HG03342 (cell line): ENCODE measurements at regions not wholly inside any gene's neighbourhood (a gene's known extent, or its start where the extent isn't known, plus 50 kb on each side); places are given as distances from the start of the nearest gene placed in this dataset.
"Not testable (repeated sequence)": the region's sequence is repeated elsewhere in the genome, so short reads cannot be mapped to it uniquely, and the experiment has no call there.

ENCODE experiments used
- ATAC-seq: cut with Tn5 transposase; IDR thresholded peaks from one replicate; pipeline ENCODE4 v1.9.1; 2021; ENCODE audit warnings: mild to moderate bottlenecking, moderate library complexity; ENCODE audit not compliant: unreplicated experiment

DNA sequence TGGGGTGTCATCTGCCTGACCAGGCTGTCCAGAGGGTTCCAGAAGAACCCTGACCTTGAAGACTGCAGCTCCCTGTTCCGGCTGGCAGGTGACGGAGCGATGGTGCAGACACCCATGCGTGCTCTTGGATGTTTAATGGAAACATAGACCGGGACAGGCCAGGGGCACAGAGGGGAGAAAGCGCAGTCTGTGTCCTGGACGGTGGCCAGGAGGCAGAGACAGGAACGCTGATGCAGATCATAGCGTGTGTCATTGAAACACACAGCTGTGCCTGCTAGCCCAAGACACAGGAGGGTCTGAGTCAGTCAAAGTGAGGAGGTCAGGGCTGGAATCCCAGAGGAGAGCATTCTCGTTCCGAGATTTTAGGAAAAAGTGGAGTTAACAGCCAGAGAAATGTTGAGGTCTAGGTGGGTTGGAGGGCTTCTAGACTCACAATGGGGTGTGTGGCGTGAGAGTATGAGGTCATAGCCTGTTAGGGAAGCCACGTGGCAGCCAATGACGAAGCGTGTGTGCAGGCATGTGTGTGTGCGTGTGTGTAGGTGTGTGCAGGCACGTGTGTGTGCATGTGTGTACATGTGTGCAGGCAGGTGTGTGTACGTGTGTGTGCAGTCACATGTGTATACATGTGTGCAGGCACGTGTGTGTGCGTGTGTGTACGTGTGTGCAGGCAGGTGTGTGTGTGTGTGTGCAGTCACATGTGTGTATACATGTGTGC is 167.0 kb downstream of the ERMARD start:
- ATAC-seq = no peak

DNA sequence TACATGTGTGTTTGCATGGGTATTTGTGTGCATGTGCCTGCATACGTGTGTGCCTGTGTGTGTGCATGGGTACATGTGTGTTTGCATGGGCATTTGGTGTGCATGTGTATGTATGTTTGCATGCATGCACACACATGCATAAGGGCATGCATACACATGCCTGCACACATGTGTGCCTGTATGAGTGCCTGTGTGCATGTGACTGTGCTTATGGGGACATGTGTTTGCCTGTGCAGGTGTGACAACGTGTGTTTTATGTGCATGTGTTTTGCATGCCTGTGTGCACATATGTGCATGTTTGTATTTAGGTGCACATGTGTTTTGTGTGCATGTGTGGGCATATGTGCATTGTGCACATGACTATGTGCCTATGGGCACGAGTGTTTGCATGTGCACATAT is 165.7 kb downstream of the ERMARD start:
- ATAC-seq = no peak

DNA sequence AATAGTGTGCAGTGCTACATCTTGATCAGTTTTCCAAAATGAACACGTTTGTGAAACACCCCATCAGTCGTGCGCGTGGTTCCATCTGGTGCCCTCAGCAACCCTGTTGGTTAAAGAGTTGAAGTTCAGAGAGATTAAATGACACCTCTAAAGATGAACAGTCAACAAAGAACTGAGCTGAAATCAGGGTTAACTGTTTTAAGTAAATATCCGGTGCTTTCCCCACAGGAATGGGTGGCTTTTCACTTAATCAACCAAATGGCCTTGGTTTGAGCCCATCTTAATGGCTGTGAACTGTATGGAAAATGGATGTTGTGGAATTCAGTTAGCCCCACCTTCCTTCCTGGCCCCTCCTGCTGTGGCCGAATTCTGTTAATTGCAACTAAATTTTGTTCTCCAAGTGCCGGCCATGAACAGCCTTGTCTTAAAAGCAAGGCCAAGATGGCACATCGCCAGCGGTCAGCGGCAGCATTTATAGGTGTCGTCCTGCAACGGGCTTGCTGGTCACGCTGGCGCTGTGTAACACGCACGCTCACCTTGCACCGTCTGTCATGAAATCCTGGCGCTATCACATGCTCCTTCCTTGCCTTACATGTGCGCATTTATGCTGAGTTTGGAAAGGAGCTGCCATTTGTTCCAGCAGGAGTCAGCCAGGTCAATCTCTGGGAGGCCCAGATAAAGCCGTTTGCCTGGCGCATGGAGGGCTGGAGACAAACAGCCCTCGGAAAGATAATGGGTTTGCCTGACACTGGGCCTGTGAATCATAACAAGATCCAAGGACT is 164.5 kb downstream of the ERMARD start:
- ATAC-seq = no peak

DNA sequence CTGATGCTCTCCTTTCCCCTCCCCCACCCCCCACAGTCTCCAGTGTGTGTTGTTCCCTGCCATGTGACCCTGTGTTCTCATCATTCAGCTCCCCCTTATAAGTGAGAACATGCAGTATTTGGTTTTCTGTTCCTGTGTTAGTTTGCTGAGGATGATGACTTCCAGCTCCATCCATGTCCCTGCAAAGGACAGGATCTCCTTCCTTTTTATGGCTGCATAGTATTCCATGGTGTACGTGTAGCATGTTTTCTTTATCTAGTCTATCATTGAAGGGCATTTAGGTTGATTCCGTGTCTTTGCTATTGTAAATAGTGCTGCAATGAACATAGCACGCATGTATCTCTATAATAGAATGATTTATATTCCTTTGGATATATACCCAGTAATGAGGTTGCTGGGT is 162.3 kb downstream of the ERMARD start:
- not testable (repeated sequence) for ATAC-seq

DNA sequence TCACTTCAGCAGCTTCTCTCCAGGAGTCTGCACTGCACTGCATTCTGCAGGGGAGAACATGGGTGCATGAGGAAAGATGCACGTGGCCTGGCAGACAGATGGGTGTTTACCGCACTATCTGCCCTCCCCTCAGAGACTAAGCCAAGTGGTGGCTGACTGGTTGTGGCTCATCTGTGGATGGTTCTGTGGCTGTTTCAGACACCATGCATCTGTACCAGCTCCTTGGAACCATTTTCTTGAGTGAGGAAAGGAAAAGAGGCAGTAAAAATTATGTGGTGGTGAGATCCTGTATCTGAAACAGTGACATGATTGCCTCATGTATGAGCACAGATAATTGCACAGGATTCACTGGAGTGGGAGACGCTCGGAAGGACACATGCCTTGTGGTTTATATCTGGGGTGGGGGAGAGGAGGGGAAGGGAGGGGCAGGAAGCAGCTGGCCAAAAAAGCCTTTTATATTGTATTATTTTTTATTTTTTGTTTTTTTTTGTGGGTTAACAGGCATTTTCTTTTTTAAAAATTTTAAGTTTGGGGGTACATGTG is 161.7 kb downstream of the ERMARD start:
- no peak for ATAC-seq

GRCh38 chr6:169912266-169913095 is 161.1 kb downstream of the ERMARD start:
- no peak for ATAC-seq

- ATAC-seq = no peak
Observed at GRCh38 chr6:169911264-169912263, 160.1 kb downstream of the ERMARD start.

DNA sequence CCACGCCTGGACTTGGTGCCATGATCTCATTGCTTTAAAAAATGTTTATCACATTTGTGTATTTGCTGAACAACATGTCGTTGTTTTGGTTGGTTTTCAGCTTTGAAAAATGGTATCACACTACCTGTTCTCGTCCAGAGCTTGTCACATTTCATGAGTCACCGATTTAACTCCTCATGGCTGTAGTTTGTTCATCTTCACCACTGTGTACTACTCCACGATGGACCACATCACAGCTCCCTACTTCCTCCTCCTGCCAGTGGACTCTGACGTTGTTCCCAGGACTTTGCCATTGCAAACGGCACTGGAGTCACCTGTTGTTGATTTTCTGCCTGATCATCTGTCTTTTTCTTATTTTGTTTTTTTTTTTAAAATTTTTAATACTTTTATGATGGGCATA is 157.7 kb downstream of the ERMARD start:
- ATAC-seq = no peak

- no peak for ATAC-seq
Observed at GRCh38 chr6:169908403-169908933, 157.0 kb downstream of the ERMARD start.

- no peak for ATAC-seq
Observed at GRCh38 chr6:169907419-169908115, 156.1 kb downstream of the ERMARD start.

- no peak for ATAC-seq
Observed at GRCh38 chr6:169906688-169907418, 155.4 kb downstream of the ERMARD start.

- ATAC-seq = no peak
Observed at GRCh38 chr6:169906004-169906687, 154.7 kb downstream of the ERMARD start.

- no peak for ATAC-seq
Observed at GRCh38 chr6:169905041-169905807, 153.8 kb downstream of the ERMARD start.

- ATAC-seq = no peak
Observed at GRCh38 chr6:169904051-169904922, 152.9 kb downstream of the ERMARD start.

- ATAC-seq = no peak
Observed at GRCh38 chr6:169903122-169903521, 151.7 kb downstream of the ERMARD start.

GRCh38 chr6:169902604-169903003 is 151.2 kb downstream of the ERMARD start:
- no peak for ATAC-seq
